Uterus (tissue), 3 donors: ENCODE measurements at regions not wholly inside any gene's neighbourhood (a gene's known extent, or its start where the extent isn't known, plus 50 kb on each side); places are given as distances from the start of the nearest gene placed in this dataset.
A peak's percentile ranks its signal among the peaks of the same experiment; 100 is the strongest.

Source experiments
- DNase-seq, 2 donors: peaks; one replicate each; pipeline ENCODE4 v3.0.0-alpha.2; 2019 to 2020
- H3K27ac ChIP-seq, 2 donors: fragments of 200-600 bp; sonication (generic); 1 replicate in 1 of 2; 2 replicates in 1 of 2; pipeline ENCODE4 v1.5.1; 2016 to 2018
- H3K27me3 ChIP-seq, 2 donors: fragments of 200-600 bp; sonication (generic); one replicate each; pipeline ENCODE4 v1.5.1; 2018 to 2019; ENCODE audit warnings: control low read depth in 1 of 2
- H3K36me3 ChIP-seq, 2 donors: fragments of 200-600 bp; sonication (generic); one replicate each; pipeline ENCODE4 v1.5.1; 2019; ENCODE audit warnings: control low read depth in 1 of 2
- H3K4me1 ChIP-seq, 2 donors: fragments of 200-600 bp; sonication (generic); one replicate each; pipeline ENCODE4 v1.5.1; 2018 to 2019; ENCODE audit warnings: control low read depth in 1 of 2
- H3K4me3 ChIP-seq, 2 donors: fragments of 200-600 bp; sonication (generic); 1 replicate in 1 of 2; 2 replicates in 1 of 2; pipeline ENCODE4 v1.5.1; 2018 to 2019; ENCODE audit warnings: mild to moderate bottlenecking in 1 of 2
- H3K9me3 ChIP-seq, 2 donors: fragments of 200-600 bp; sonication (generic); one replicate each; pipeline ENCODE4 v1.5.1; 2019; ENCODE audit warnings: control low read depth in 1 of 2
- POLR2A ChIP-seq, 2 donors: fragments of 450-650 bp; IDR thresholded peaks; one replicate each; pipeline ENCODE4 v1.6.1; 2016; ENCODE audit warnings: antibody characterized with exemption in 2 of 2, mild to moderate bottlenecking in 1 of 2, moderate library complexity in 1 of 2
- intact Hi-C: fragments of 100-400 bp; cut with DNase I; formaldehyde crosslinking; loops from one replicate; pipeline ENCODE4 v1.15.1; 2023; ENCODE audit warnings: low total_unique reads
- TF ChIP-seq, protein P1 (sequence below), 4 experiments: fragments of 200-600 bp in 2 of 4; fragments of 450-650 bp in 2 of 4; sonication (generic) in 2 of 4; IDR thresholded peaks; one replicate each; pipeline ENCODE4 v1.5.1; 2016 to 2019; ENCODE audit warnings: antibody characterized with exemption in 4 of 4, mild to moderate bottlenecking in 2 of 4, moderate library complexity in 1 of 4
- donor health status: DM: yes; HTN: yes; CAD: no.

DNA sequence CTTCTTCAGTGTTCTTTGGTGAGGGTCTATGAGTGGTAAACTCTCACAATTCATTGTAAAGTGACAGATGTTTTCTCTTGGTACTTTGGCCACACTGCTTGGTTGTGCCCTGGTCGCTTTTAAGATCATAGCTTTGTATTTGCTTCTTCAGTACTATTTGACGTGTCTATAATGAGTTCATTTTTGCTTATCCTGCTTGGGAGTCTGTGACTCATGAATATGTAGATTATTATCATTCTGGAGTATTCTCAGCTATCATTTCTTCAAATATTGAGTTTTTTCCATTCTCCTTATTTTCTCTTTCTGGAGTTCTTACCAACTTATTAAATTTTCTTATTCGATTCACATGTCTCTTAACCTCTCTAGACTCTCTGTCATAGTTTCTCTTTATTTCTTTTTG, 73.0 kb upstream of the HS6ST1 start:
- DNase-seq: no peak
- TF ChIP-seq POLR2A (IDR thresholded peaks at IDR 0.05): no peak
- TF ChIP-seq, protein P1, sequence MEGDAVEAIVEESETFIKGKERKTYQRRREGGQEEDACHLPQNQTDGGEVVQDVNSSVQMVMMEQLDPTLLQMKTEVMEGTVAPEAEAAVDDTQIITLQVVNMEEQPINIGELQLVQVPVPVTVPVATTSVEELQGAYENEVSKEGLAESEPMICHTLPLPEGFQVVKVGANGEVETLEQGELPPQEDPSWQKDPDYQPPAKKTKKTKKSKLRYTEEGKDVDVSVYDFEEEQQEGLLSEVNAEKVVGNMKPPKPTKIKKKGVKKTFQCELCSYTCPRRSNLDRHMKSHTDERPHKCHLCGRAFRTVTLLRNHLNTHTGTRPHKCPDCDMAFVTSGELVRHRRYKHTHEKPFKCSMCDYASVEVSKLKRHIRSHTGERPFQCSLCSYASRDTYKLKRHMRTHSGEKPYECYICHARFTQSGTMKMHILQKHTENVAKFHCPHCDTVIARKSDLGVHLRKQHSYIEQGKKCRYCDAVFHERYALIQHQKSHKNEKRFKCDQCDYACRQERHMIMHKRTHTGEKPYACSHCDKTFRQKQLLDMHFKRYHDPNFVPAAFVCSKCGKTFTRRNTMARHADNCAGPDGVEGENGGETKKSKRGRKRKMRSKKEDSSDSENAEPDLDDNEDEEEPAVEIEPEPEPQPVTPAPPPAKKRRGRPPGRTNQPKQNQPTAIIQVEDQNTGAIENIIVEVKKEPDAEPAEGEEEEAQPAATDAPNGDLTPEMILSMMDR (IDR thresholded peaks at IDR 0.05): no peak
- H3K27ac ChIP-seq: no peak overlapping the region
- no peaks in the 10 kb centered on the region for H3K9me3 ChIP-seq
- no peak overlapping the region for H3K4me3 ChIP-seq
- intact Hi-C loops: no loop called here
- no peaks in the 10 kb centered on the region for H3K36me3 ChIP-seq
- no peaks in the 10 kb centered on the region for H3K4me1 ChIP-seq
- no peaks in the 10 kb centered on the region for H3K27me3 ChIP-seq

- Histone ChIP-seq H3K27ac (no peak overlapping the region), H3K4me1 (no peaks in the 10 kb centered on the region), H3K36me3 (no peaks in the 10 kb centered on the region), H3K4me3 (no peak overlapping the region), H3K27me3 (no peaks in the 10 kb centered on the region), H3K9me3 (no peaks in the 10 kb centered on the region)
- intact Hi-C loops: no loop called here
- DNase-seq: no peak
- no peak for TF ChIP-seq POLR2A (IDR thresholded peaks at IDR 0.05)
- TF ChIP-seq, protein P1 (IDR thresholded peaks at IDR 0.05): no peak
These were observed 73.5 kb upstream of the HS6ST1 start for GRCh38 chr2:128392207-128392606.

- Histone ChIP-seq H3K4me3 (no peak overlapping the region), H3K9me3 (no peaks in the 10 kb centered on the region), H3K4me1 (no peaks in the 10 kb centered on the region), H3K27ac (no peak overlapping the region), H3K27me3 (no peaks in the 10 kb centered on the region), H3K36me3 (no peaks in the 10 kb centered on the region)
- no peak for DNase-seq
- TF ChIP-seq, protein P1 (IDR thresholded peaks at IDR 0.05): no peak
- TF ChIP-seq POLR2A (IDR thresholded peaks at IDR 0.05): no peak
- intact Hi-C loops: no loop called here
These were observed 75.5 kb upstream of the HS6ST1 start for GRCh38 chr2:128394007-128394730.

DNA sequence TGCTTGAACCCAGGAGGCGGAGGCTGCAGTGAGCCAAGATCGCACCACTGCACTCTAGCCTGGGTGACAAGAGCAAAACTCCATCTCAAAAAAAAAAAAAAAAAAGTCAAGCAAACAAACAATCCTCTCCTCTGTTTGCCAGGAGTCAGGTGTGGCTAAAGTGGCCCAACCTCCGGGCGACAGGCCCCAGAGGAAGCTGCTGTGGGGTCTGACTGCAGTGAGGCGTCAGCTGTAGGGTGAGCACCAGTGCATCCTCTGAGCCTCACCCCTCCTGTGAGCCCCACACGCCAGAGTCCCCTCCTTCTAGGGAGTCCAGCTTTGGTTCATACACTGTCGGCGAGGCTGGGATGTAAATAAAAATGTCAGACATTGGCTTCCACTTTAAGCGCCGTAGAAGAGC, 76.5 kb upstream of the HS6ST1 start:
- H3K9me3 ChIP-seq: no peaks in the 10 kb centered on the region
- H3K36me3 ChIP-seq: no peaks in the 10 kb centered on the region
- no peak for DNase-seq
- no peaks in the 10 kb centered on the region for H3K27me3 ChIP-seq
- no peak overlapping the region for H3K27ac ChIP-seq
- no peaks in the 10 kb centered on the region for H3K4me1 ChIP-seq
- intact Hi-C loops: no loop called here
- no peak overlapping the region for H3K4me3 ChIP-seq
- no peak for TF ChIP-seq POLR2A (IDR thresholded peaks at IDR 0.05)
- TF ChIP-seq, protein P1 (IDR thresholded peaks at IDR 0.05): no peak

GRCh38 chr2:128395640-128396499, 77.2 kb upstream of the HS6ST1 start:
- Histone ChIP-seq H3K9me3 (no peaks in the 10 kb centered on the region), H3K27me3 (no peaks in the 10 kb centered on the region), H3K27ac (no peak overlapping the region), H3K4me1 (no peaks in the 10 kb centered on the region), H3K4me3 (no peak overlapping the region), H3K36me3 (no peaks in the 10 kb centered on the region)
- intact Hi-C loops: no loop called here
- TF ChIP-seq, protein P1 (IDR thresholded peaks at IDR 0.05): no peak
- TF ChIP-seq POLR2A (IDR thresholded peaks at IDR 0.05): no peak
- DNase-seq: peak in 1 of 2 donors; percentile 5
